Left lung (tissue), 4 donors: ENCODE measurements at regions not wholly inside any gene's neighbourhood (a gene's known extent, or its start where the extent isn't known, plus 50 kb on each side); places are given as distances from the start of the nearest gene placed in this dataset.

Experiments used
- ATAC-seq: fragments of 200-7000 bp; cut with Tn5 transposase; one replicate; pipeline ENCODE4 v1.9.1; 2020; ENCODE audit warnings: moderate library complexity
- DNase-seq, 4 donors: peaks; one replicate each; pipeline ENCODE4 v3.0.0-alpha.2; 2013 to 2020
- H3K27ac ChIP-seq, 2 donors: fragments of 200-600 bp; sonication (generic) in 1 of 2; one replicate each; pipeline versions ENCODE4 v1.5.0 to v1.8.0; 2020 to 2021
- H3K27me3 ChIP-seq, 2 donors: fragments of 200-600 bp; sonication (generic) in 1 of 2; one replicate each; pipeline versions ENCODE4 v1.5.0 to v1.8.0; 2020 to 2021
- H3K36me3 ChIP-seq, 2 donors: fragments of 200-600 bp; sonication (generic) in 1 of 2; one replicate each; pipeline versions ENCODE4 v1.5.0 to v1.8.0; 2020 to 2021
- H3K4me1 ChIP-seq, 2 donors: fragments of 200-600 bp; one replicate each; pipeline ENCODE4 v1.8.0; 2021
- H3K4me3 ChIP-seq, 2 donors: fragments of 200-600 bp; sonication (generic) in 1 of 2; one replicate each; pipeline versions ENCODE4 v1.5.0 to v1.8.0; 2020 to 2021; ENCODE audit warnings: mild to moderate bottlenecking in 1 of 2
- H3K9me3 ChIP-seq, 2 donors: fragments of 200-600 bp; sonication (generic) in 1 of 2; one replicate each; pipeline versions ENCODE4 v1.5.0 to v1.8.0; 2020 to 2021
- intact Hi-C, 2 donors: fragments of 100-400 bp; cut with DNase I; formaldehyde crosslinking; loops; one replicate each; pipeline versions ENCODE4 v1.11.2 to v1.14.2; 2022
- TF ChIP-seq, protein P1 (sequence below), 2 donors: fragments of 200-600 bp; sonication (generic) in 1 of 2; IDR thresholded peaks; one replicate each; pipeline versions ENCODE4 v1.5.0 to v1.8.0; 2021; ENCODE audit warnings: antibody characterized with exemption in 2 of 2
- donor health status: DM: no; HTN: yes; CAD: no.
- donor health status: DM: no; HTN: no; CAD: no.

GRCh38 chr5:110032376-110032775, 342.6 kb downstream of the MAN2A1 start:
- H3K27me3 ChIP-seq, result no peaks in the 10 kb centered on the region
- no peak overlapping the region for H3K27ac ChIP-seq
- H3K36me3 ChIP-seq, result no peaks in the 10 kb centered on the region
- TF ChIP-seq, protein P1, sequence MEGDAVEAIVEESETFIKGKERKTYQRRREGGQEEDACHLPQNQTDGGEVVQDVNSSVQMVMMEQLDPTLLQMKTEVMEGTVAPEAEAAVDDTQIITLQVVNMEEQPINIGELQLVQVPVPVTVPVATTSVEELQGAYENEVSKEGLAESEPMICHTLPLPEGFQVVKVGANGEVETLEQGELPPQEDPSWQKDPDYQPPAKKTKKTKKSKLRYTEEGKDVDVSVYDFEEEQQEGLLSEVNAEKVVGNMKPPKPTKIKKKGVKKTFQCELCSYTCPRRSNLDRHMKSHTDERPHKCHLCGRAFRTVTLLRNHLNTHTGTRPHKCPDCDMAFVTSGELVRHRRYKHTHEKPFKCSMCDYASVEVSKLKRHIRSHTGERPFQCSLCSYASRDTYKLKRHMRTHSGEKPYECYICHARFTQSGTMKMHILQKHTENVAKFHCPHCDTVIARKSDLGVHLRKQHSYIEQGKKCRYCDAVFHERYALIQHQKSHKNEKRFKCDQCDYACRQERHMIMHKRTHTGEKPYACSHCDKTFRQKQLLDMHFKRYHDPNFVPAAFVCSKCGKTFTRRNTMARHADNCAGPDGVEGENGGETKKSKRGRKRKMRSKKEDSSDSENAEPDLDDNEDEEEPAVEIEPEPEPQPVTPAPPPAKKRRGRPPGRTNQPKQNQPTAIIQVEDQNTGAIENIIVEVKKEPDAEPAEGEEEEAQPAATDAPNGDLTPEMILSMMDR (IDR thresholded peaks at IDR 0.05), result no peak
- no peak for DNase-seq
- intact Hi-C loops, result no loop called here
- no peaks in the 10 kb centered on the region for H3K4me1 ChIP-seq
- H3K9me3 ChIP-seq, result no peaks in the 10 kb centered on the region
- no peak for ATAC-seq
- H3K4me3 ChIP-seq, result no peak overlapping the region

- no peaks in the 10 kb centered on the region for H3K36me3 ChIP-seq
- intact Hi-C loops, result no loop called here
- DNase-seq, result no peak
These were observed 344.4 kb downstream of the MAN2A1 start for GRCh38 chr5:110034056-110034600.

DNA sequence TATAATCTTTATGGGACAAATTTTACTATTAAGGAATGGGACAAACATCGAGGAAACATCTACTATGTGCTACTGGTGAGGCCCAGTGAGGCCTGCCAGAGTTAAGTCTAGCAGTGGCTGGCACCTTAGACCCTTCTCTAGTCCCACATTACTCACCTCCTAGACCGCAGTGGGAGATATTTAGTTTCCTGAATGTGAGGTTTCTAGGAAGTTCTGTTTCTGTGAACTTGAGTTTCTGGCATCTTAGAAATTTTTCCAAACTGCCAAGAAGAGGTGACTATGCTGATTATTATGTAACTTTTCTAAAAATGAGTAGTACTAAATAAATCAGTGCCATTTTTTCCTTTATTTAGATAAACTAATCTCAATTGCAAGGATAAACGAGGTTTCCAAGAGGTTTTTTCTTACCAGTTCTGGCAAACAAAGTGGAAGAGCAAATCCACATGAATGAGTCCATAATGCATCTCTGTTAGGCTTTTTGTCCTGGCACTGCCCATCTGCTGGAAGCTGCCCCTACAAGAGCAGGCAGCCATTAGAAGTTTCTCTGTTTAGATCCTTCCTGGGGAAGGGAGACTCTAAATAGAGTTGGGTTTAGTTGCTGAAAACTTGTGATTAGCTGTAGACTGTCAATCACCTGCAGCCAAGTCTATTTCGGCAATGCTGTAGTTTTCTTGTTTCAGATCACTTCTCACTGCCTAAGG, 348.7 kb downstream of the MAN2A1 start:
- ATAC-seq, result no peak
- Histone ChIP-seq H3K27me3 (no peaks in the 10 kb centered on the region), H3K27ac (no peak overlapping the region), H3K36me3 (no peaks in the 10 kb centered on the region), H3K9me3 (peaks cover 0 to 13% of the 10 kb centered on the region in 2 donors), H3K4me1 (no peaks in the 10 kb centered on the region), H3K4me3 (no peak overlapping the region)
- TF ChIP-seq, protein P1 (IDR thresholded peaks at IDR 0.05), result no peak
- intact Hi-C loops, result no loop called here
- no peak for DNase-seq

More at GRCh38 chr5:110034056-110034600, 344.4 kb downstream of the MAN2A1 start:
- no peak for ATAC-seq
- H3K27me3 ChIP-seq, result no peaks in the 10 kb centered on the region
- H3K27ac ChIP-seq, result no peak overlapping the region
- H3K9me3 ChIP-seq, result no peaks in the 10 kb centered on the region
- H3K4me3 ChIP-seq, result no peak overlapping the region
- TF ChIP-seq, protein P1 (IDR thresholded peaks at IDR 0.05), result no peak
- H3K4me1 ChIP-seq, result no peaks in the 10 kb centered on the region

GRCh38 chr5:110040178-110040577, 350.5 kb downstream of the MAN2A1 start:
- no peaks in the 10 kb centered on the region for H3K27me3 ChIP-seq
- H3K4me3 ChIP-seq, result no peak overlapping the region
- TF ChIP-seq, protein P1 (IDR thresholded peaks at IDR 0.05), result no peak
- ATAC-seq, result no peak
- H3K27ac ChIP-seq, result no peak overlapping the region
- intact Hi-C loops, result no loop called here
- peaks cover 0 to 13% of the 10 kb centered on the region in 2 donors for H3K9me3 ChIP-seq
- no peaks in the 10 kb centered on the region for H3K4me1 ChIP-seq
- no peak for DNase-seq
- H3K36me3 ChIP-seq, result no peaks in the 10 kb centered on the region

GRCh38 chr5:110043025-110043424, 353.3 kb downstream of the MAN2A1 start:
- Histone ChIP-seq H3K27me3 (no peaks in the 10 kb centered on the region), H3K36me3 (no peaks in the 10 kb centered on the region), H3K4me1 (no peaks in the 10 kb centered on the region), H3K4me3 (no peak overlapping the region), H3K27ac (no peak overlapping the region), H3K9me3 (peaks cover 0 to 13% of the 10 kb centered on the region in 2 donors)
- TF ChIP-seq, protein P1 (IDR thresholded peaks at IDR 0.05), result no peak
- DNase-seq (no peak), ATAC-seq (no peak)
- intact Hi-C loops, result no loop called here
